Neuronal stem cell (in vitro differentiated cells): ENCODE measurements at regions not wholly inside any gene's neighbourhood (a gene's known extent, or its start where the extent isn't known, plus 50 kb on each side); places are given as distances from the start of the nearest gene placed in this dataset.

Experiments used
- DNase-seq: peaks from one replicate; pipeline ENCODE4 v3.0.0-alpha.2; 2013; ENCODE audit warnings: low spot score
- H2AFZ ChIP-seq: one replicate; pipeline ENCODE4 v1.6.1; 2013; ENCODE audit warnings: mild to moderate bottlenecking, low read length, inconsistent platforms
- H2AK5ac ChIP-seq: 2 replicates; pipeline ENCODE4 v1.6.1; 2013; ENCODE audit warnings: low read depth, mild to moderate bottlenecking, inconsistent platforms, low read length, moderate library complexity, mixed read lengths
- H2BK120ac ChIP-seq: 2 replicates; pipeline ENCODE4 v1.6.1; 2013; ENCODE audit warnings: low read depth, mild to moderate bottlenecking, inconsistent platforms, low read length, moderate library complexity, mixed read lengths
- H2BK12ac ChIP-seq: one replicate; pipeline ENCODE4 v1.6.1; 2013; ENCODE audit warnings: low read length, inconsistent platforms
- H2BK15ac ChIP-seq: 2 replicates; pipeline ENCODE4 v1.6.1; 2013; ENCODE audit warnings: mild to moderate bottlenecking, low read length, inconsistent platforms, mixed read lengths
- H2BK5ac ChIP-seq: one replicate; pipeline ENCODE4 v1.6.1; 2013; ENCODE audit warnings: inconsistent platforms, mild to moderate bottlenecking, low read length, moderate library complexity
- H3K14ac ChIP-seq: one replicate; pipeline ENCODE4 v1.6.1; 2013; ENCODE audit warnings: low read length, inconsistent platforms
- H3K18ac ChIP-seq: 2 replicates; pipeline ENCODE4 v1.6.1; 2013; ENCODE audit warnings: low read length, inconsistent platforms
- H3K23ac ChIP-seq: 2 replicates; pipeline ENCODE4 v1.6.1; 2013; ENCODE audit warnings: low read depth, mild to moderate bottlenecking, mixed read lengths, low read length, inconsistent platforms; ENCODE audit not compliant: poor library complexity
- H3K27ac ChIP-seq: replicated peaks from 3 replicates; pipeline ENCODE4 v1.5.1; 2013; ENCODE audit warnings: low read length, inconsistent platforms
- H3K27me3 ChIP-seq, 3 experiments: 2 replicates each; pipeline ENCODE4 v1.6.1; 2013; ENCODE audit warnings: low read length in 3 of 3, mild to moderate bottlenecking in 2 of 3, inconsistent platforms in 1 of 3, low read depth in 1 of 3, mixed read lengths in 1 of 3, moderate library complexity in 1 of 3; ENCODE audit not compliant: control insufficient read depth in 3 of 3, insufficient read depth in 3 of 3
- H3K36me3 ChIP-seq, 2 donors: replicated peaks in 1 of 2; 2 replicates each; pipeline ENCODE4 v1.6.1; 2013; ENCODE audit warnings: low read length in 2 of 2; ENCODE audit not compliant: control insufficient read depth in 2 of 2, insufficient read depth in 2 of 2
- H3K4ac ChIP-seq: 2 replicates; pipeline ENCODE4 v1.6.1; 2013; ENCODE audit warnings: inconsistent platforms, mild to moderate bottlenecking, low read length, moderate library complexity
- H3K4me1 ChIP-seq, 2 donors: 1 replicate in 1 of 2; 2 replicates in 1 of 2; pipeline ENCODE4 v1.6.1; 2013; ENCODE audit warnings: low read length in 2 of 2, low read depth in 1 of 2; ENCODE audit not compliant: control insufficient read depth in 2 of 2, insufficient read depth in 1 of 2
- H3K4me2 ChIP-seq: one replicate; pipeline ENCODE4 v1.6.1; 2013; ENCODE audit warnings: mild to moderate bottlenecking, low read length, inconsistent platforms; ENCODE audit not compliant: insufficient read depth, poor library complexity, severe bottlenecking
- H3K4me3 ChIP-seq, 2 donors: 2 replicates each; pipeline ENCODE4 v1.5.1; 2013; ENCODE audit warnings: low read length in 2 of 2, mild to moderate bottlenecking in 2 of 2, inconsistent platforms in 1 of 2, moderate library complexity in 1 of 2
- H3K79me1 ChIP-seq: one replicate; pipeline ENCODE4 v1.6.1; 2013; ENCODE audit warnings: low read depth, mild to moderate bottlenecking, inconsistent platforms, low read length, moderate library complexity
- H3K9ac ChIP-seq: one replicate; pipeline ENCODE4 v1.6.1; 2013; ENCODE audit warnings: mild to moderate bottlenecking, low read depth, low read length, inconsistent platforms; ENCODE audit not compliant: poor library complexity
- H3K9me3 ChIP-seq, 2 donors: replicated peaks in 1 of 2; 2 replicates each; pipeline versions ENCODE3 to v1.6.1; 2013; ENCODE audit warnings: low read length in 2 of 2, mild to moderate bottlenecking in 2 of 2, inconsistent platforms in 1 of 2, low read depth in 1 of 2, mixed read lengths in 1 of 2, moderate library complexity in 1 of 2; ENCODE audit not compliant: control insufficient read depth in 2 of 2, insufficient read depth in 1 of 2
- H4K8ac ChIP-seq: one replicate; pipeline ENCODE4 v1.6.1; 2013; ENCODE audit warnings: low read depth, mild to moderate bottlenecking, inconsistent platforms, low read length, moderate library complexity
- H4K91ac ChIP-seq: one replicate; pipeline ENCODE4 v1.6.1; 2013; ENCODE audit warnings: low read length, low read depth, mild to moderate bottlenecking, inconsistent platforms; ENCODE audit not compliant: poor library complexity
- WGBS, 2 donors: extraction: QIAGEN DNeasy Blood & Tissue Kit; methylation state at CpG; one replicate each; pipeline ENCODE4 v1.1.7; 2013; ENCODE audit warnings: missing lambda C conversion rate in 2 of 2, mixed read lengths in 1 of 2; ENCODE audit not compliant: insufficient read length in 2 of 2, insufficient replicate concordance in 1 of 2; ENCODE audit errors: extremely low coverage in 2 of 2; 5-methylcytosine and 5-hydroxymethylcytosine counted together

DNA sequence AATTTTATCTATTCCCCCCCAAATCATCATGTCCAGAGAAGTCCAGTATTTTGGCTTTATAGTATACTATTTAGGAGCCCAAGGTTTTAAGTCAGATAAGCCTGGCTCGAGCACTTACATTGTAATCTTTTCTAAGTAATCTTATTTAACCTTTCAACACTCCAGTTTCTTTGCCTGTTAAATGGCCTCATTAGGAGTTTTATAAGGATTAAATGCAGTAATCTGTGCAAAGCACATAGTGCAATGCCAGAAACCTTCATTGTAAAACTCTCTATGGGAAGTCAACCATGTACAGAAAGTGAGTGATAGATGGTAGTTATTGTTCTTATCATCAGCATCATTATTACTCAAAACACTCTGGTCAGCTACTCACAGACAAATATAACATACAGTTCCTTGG, 1330.4 kb downstream of the SLC16A7 start:
- no peak overlapping the region for H4K91ac ChIP-seq
- no peaks in the 10 kb centered on the region for H3K79me1 ChIP-seq
- H3K4ac ChIP-seq = no peak overlapping the region
- H3K27ac ChIP-seq = no peak overlapping the region
- no peak for DNase-seq
- no peak overlapping the region for H2BK5ac ChIP-seq
- no peak overlapping the region for H2AK5ac ChIP-seq
- H3K9ac ChIP-seq = no peak overlapping the region
- no peak overlapping the region for H3K18ac ChIP-seq
- H3K9me3 ChIP-seq = no peaks in the 10 kb centered on the region
- H2BK120ac ChIP-seq = no peak overlapping the region
- no peak overlapping the region for H3K14ac ChIP-seq
- H2BK15ac ChIP-seq = no peak overlapping the region
- H4K8ac ChIP-seq = no peak overlapping the region
- H3K23ac ChIP-seq = no peak overlapping the region
- H3K4me3 ChIP-seq = no peak overlapping the region
- no peak overlapping the region for H3K4me2 ChIP-seq
- no peaks in the 10 kb centered on the region for H3K4me1 ChIP-seq
- no peaks in the 10 kb centered on the region for H3K36me3 ChIP-seq
- H2AFZ ChIP-seq = no peak overlapping the region
- no CpG with 5 or more reads among the region's 1 CpG for WGBS, 2 donors
- no peak overlapping the region for H2BK12ac ChIP-seq
- no peaks in the 10 kb centered on the region for H3K27me3 ChIP-seq

DNA sequence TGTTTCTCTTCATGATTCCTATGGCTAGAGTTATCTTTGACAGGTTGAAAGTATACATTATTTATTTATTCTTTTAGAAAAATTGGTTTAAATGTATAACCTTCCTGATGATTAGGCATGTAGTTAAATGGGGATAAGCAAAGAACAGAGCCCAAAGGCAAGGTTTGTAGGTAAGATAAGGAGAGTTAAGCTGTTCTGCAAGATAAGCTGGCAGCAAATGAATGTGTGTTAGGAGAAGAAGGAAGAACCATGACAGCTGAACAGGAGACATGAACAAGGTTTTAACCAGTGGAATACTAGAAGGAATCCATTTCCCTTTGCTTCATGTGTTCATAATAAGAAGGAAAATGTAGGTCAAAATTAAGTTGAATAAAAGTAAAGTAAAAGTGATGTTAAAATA, 1330.1 kb upstream of the USP15 start:
- Histone ChIP-seq H3K9ac (no peak overlapping the region), H3K4me3 (no peak overlapping the region), H2AK5ac (no peak overlapping the region), H3K9me3 (no peaks in the 10 kb centered on the region), H3K14ac (no peak overlapping the region), H2BK12ac (no peak overlapping the region), H4K8ac (no peak overlapping the region), H3K27ac (no peak overlapping the region), H3K36me3 (no peaks in the 10 kb centered on the region), H3K4ac (no peak overlapping the region), H4K91ac (no peak overlapping the region), H3K27me3 (no peaks in the 10 kb centered on the region), H2AFZ (no peak overlapping the region), H3K18ac (no peak overlapping the region), H3K23ac (no peak overlapping the region), H2BK5ac (no peak overlapping the region), H2BK120ac (no peak overlapping the region), H3K79me1 (no peaks in the 10 kb centered on the region), H3K4me1 (no peaks in the 10 kb centered on the region), H3K4me2 (no peak overlapping the region), H2BK15ac (no peak overlapping the region)
- no peak for DNase-seq

GRCh38 chr12:60935981-60936761, 1324.0 kb upstream of the USP15 start:
- H3K14ac ChIP-seq = no peak overlapping the region
- H3K79me1 ChIP-seq = no peaks in the 10 kb centered on the region
- H2AFZ ChIP-seq = no peak overlapping the region
- H2BK15ac ChIP-seq = no peak overlapping the region
- no peak overlapping the region for H2BK12ac ChIP-seq
- no peak overlapping the region for H3K9ac ChIP-seq
- WGBS, 2 donors = no CpG with 5 or more reads among the region's 8 CpGs
- DNase-seq = no peak
- H3K36me3 ChIP-seq = no peaks in the 10 kb centered on the region
- H4K8ac ChIP-seq = no peak overlapping the region
- no peak overlapping the region for H3K18ac ChIP-seq
- H3K4me1 ChIP-seq = no peaks in the 10 kb centered on the region
- H3K9me3 ChIP-seq = no peaks in the 10 kb centered on the region
- no peak overlapping the region for H2BK120ac ChIP-seq
- H2AK5ac ChIP-seq = no peak overlapping the region
- H3K23ac ChIP-seq = no peak overlapping the region
- no peak overlapping the region for H3K4me3 ChIP-seq
- H3K27ac ChIP-seq = no peak overlapping the region
- no peak overlapping the region for H3K4ac ChIP-seq
- H3K27me3 ChIP-seq = no peaks in the 10 kb centered on the region
- no peak overlapping the region for H4K91ac ChIP-seq
- no peak overlapping the region for H3K4me2 ChIP-seq
- peak overlapping the region; percentile 24 for H2BK5ac ChIP-seq

DNA sequence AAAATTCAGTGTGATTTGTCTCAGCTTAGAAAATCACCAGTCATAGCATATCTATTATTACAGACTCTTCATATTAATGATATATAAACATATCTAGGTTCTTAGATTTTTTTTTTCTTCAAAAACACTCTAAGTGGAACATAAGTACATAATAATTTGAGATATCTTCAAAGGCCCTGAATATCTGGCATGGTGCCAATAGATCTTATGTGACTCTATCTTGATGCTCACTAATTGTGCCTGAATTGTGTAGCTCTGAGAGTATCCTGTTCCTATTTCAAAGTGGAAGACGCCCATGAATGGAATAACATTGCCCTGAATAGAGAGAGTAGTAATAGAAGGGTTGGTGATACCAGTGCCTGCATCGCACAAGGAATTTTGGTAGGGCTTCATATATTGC, 1312.7 kb upstream of the USP15 start:
- no peaks in the 10 kb centered on the region for H3K79me1 ChIP-seq
- no peak overlapping the region for H2BK15ac ChIP-seq
- no peak overlapping the region for H2BK5ac ChIP-seq
- no peaks in the 10 kb centered on the region for H3K4me1 ChIP-seq
- H2AFZ ChIP-seq = no peak overlapping the region
- H3K4ac ChIP-seq = no peak overlapping the region
- no peak overlapping the region for H3K4me3 ChIP-seq
- no peak overlapping the region for H2BK12ac ChIP-seq
- H2BK120ac ChIP-seq = no peak overlapping the region
- H2AK5ac ChIP-seq = no peak overlapping the region
- H3K4me2 ChIP-seq = no peak overlapping the region
- no peak overlapping the region for H3K18ac ChIP-seq
- DNase-seq = no peak
- no peaks in the 10 kb centered on the region for H3K9me3 ChIP-seq
- no peak overlapping the region for H3K23ac ChIP-seq
- no peaks in the 10 kb centered on the region for H3K36me3 ChIP-seq
- H4K91ac ChIP-seq = no peak overlapping the region
- H3K9ac ChIP-seq = no peak overlapping the region
- H3K27me3 ChIP-seq = peaks cover 0 to 2% (median 0%) of the 10 kb centered on the region in 3 experiments
- H4K8ac ChIP-seq = no peak overlapping the region
- no peak overlapping the region for H3K27ac ChIP-seq
- WGBS, 2 donors = no CpG with 5 or more reads among the region's 2 CpGs
- H3K14ac ChIP-seq = no peak overlapping the region
